Astrocyte of the hippocampus (primary cell): ENCODE measurements at regions not wholly inside any gene's neighbourhood (a gene's known extent, or its start where the extent isn't known, plus 50 kb on each side); places are given as distances from the start of the nearest gene placed in this dataset.

Experiments used
- DNase-seq: peaks from one replicate; pipeline ENCODE4 v3.0.0; 2011; ENCODE audit warnings: low read depth, low spot score

GRCh38 chr9:16154521-16155078 lies 601.8 kb downstream of the CCDC171 start:
- DNase-seq = peak; percentile 75

GRCh38 chr9:16155878-16156277 lies 603.0 kb downstream of the CCDC171 start:
- DNase-seq = no peak

- no peak for DNase-seq
These were observed 604.4 kb downstream of the CCDC171 start for GRCh38 chr9:16157216-16157615.

- no peak for DNase-seq
These were observed 604.8 kb downstream of the CCDC171 start for GRCh38 chr9:16157651-16158050.

- DNase-seq = no peak
These were observed 605.2 kb downstream of the CCDC171 start for GRCh38 chr9:16158093-16158492.

- no peak for DNase-seq
These were observed 608.6 kb downstream of the CCDC171 start for GRCh38 chr9:16161483-16161882.

GRCh38 chr9:16170119-16170518 lies 617.3 kb downstream of the CCDC171 start:
- DNase-seq = no peak

GRCh38 chr9:16171911-16172310 lies 619.1 kb downstream of the CCDC171 start:
- no peak for DNase-seq

GRCh38 chr9:16172796-16173195 lies 620.0 kb downstream of the CCDC171 start:
- no peak for DNase-seq

- no peak for DNase-seq
These were observed 622.1 kb downstream of the CCDC171 start for GRCh38 chr9:16174915-16175314.

- DNase-seq = no peak
These were observed 622.6 kb downstream of the CCDC171 start for GRCh38 chr9:16175461-16175860.

GRCh38 chr9:16178294-16178693 lies 625.5 kb downstream of the CCDC171 start:
- DNase-seq = no peak

GRCh38 chr9:16179566-16179965 lies 626.7 kb downstream of the CCDC171 start:
- DNase-seq = no peak

- no peak for DNase-seq
These were observed 627.2 kb downstream of the CCDC171 start for GRCh38 chr9:16180091-16180490.

GRCh38 chr9:16180546-16180945 lies 627.7 kb downstream of the CCDC171 start:
- peak; percentile 42 for DNase-seq

- no peak for DNase-seq
These were observed 628.7 kb downstream of the CCDC171 start for GRCh38 chr9:16181539-16181938.

GRCh38 chr9:16182784-16183183 lies 629.9 kb downstream of the CCDC171 start:
- no peak for DNase-seq

GRCh38 chr9:16184964-16185646 lies 632.3 kb downstream of the CCDC171 start:
- no peak for DNase-seq

- DNase-seq = no peak
These were observed 638.3 kb downstream of the CCDC171 start for GRCh38 chr9:16191191-16191590.

GRCh38 chr9:16191691-16192402 lies 639.0 kb downstream of the CCDC171 start:
- DNase-seq = peak; percentile 95

- DNase-seq = peak; percentile 53
These were observed 639.7 kb downstream of the CCDC171 start for GRCh38 chr9:16192403-16193017.

GRCh38 chr9:16193066-16193465 lies 640.2 kb downstream of the CCDC171 start:
- no peak for DNase-seq

- no peak for DNase-seq
These were observed 643.4 kb downstream of the CCDC171 start for GRCh38 chr9:16196206-16196605.
